ENCODE measurements at regions not wholly inside any gene's neighbourhood (a gene's known extent, or its start where the extent isn't known, plus 50 kb on each side); places are given as distances from the start of the nearest gene placed in this dataset.

GRCh38 chr14:38743966-38744584 is 359.0 kb downstream of the SEC23A start:
- Mint-ChIP-seq H3K36me3 (ENCODE audit: low read depth) (no peaks in the 10 kb centered on the region), H3K27ac (no peak overlapping the region), H3K27me3 (peaks cover 1% of the 10 kb centered on the region), H3K9me3 (no peaks in the 10 kb centered on the region), H3K4me3 (no peak overlapping the region), H3K4me1 (no peaks in the 10 kb centered on the region)
- intact Hi-C loops (cut with micrococcal nuclease): no loop called here
- CTCF ChIA-PET: no interaction called here
- TF ChIP-seq, protein P1, sequence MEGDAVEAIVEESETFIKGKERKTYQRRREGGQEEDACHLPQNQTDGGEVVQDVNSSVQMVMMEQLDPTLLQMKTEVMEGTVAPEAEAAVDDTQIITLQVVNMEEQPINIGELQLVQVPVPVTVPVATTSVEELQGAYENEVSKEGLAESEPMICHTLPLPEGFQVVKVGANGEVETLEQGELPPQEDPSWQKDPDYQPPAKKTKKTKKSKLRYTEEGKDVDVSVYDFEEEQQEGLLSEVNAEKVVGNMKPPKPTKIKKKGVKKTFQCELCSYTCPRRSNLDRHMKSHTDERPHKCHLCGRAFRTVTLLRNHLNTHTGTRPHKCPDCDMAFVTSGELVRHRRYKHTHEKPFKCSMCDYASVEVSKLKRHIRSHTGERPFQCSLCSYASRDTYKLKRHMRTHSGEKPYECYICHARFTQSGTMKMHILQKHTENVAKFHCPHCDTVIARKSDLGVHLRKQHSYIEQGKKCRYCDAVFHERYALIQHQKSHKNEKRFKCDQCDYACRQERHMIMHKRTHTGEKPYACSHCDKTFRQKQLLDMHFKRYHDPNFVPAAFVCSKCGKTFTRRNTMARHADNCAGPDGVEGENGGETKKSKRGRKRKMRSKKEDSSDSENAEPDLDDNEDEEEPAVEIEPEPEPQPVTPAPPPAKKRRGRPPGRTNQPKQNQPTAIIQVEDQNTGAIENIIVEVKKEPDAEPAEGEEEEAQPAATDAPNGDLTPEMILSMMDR (IDR thresholded peaks at IDR 0.05): no peak
- POLR2A ChIA-PET: no interaction called here
- no peak for ATAC-seq (ENCODE audit: low read depth)
- DNase-seq: no peak

DNA sequence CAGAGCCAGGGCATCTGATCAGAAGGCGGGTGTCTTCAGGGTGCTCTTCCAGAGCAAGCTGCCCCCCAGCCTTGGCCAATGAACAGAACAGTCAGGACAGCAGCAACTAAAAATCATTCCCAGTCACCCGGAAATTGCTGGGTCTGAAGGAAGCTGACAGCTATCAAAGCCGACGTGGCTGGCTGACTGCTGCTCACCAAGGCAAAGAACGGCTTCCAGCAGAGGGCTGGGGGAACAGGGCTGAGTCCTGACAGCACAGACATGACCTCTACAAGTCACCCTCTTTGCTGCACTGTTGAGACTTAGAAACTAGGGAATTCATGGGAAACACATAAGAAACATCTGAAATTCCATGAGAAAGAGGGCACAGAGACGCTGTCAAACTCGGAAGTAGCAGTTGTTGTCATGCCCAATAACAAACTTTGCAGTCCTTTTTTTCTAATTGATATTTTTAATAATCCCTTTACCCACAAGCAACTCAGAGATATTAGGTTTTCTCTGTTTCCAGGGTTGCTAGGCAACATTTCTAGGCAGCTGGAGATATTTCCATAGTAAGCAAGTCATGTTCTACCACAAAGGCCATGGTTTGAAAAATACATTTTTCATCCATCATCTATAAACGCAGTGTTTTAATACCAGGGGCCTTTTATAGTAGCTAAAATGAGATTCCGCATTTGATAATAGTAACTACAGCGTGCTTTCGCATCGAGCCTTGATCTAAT is 365.2 kb downstream of the SEC23A start:
- H3K27me3 Mint-ChIP-seq: no peaks in the 10 kb centered on the region
- ChIA-PET CTCF (no interaction called here), POLR2A (no interaction called here)
- H3K9me3 Mint-ChIP-seq: no peaks in the 10 kb centered on the region
- no peaks in the 10 kb centered on the region for H3K4me1 Mint-ChIP-seq
- TF ChIP-seq, protein P1 (IDR thresholded peaks at IDR 0.05): no peak
- no peak for ATAC-seq (ENCODE audit: low read depth)
- no peaks in the 10 kb centered on the region for H3K36me3 Mint-ChIP-seq (ENCODE audit: low read depth)
- H3K27ac Mint-ChIP-seq: no peak overlapping the region
- intact Hi-C loops (cut with micrococcal nuclease): no loop called here
- no peak overlapping the region for H3K4me3 Mint-ChIP-seq
- no peak for DNase-seq

- Mint-ChIP-seq H3K4me1 (no peaks in the 10 kb centered on the region), H3K4me3 (no peak overlapping the region), H3K27ac (no peak overlapping the region), H3K9me3 (no peaks in the 10 kb centered on the region), H3K27me3 (no peaks in the 10 kb centered on the region), H3K36me3 (ENCODE audit: low read depth) (no peaks in the 10 kb centered on the region)
- TF ChIP-seq, protein P1 (IDR thresholded peaks at IDR 0.05): no peak
- ATAC-seq (ENCODE audit: low read depth) (no peak), DNase-seq (no peak)
- ChIA-PET CTCF (no interaction called here), POLR2A (no interaction called here)
- intact Hi-C loops (cut with micrococcal nuclease): no loop called here
Observed at GRCh38 chr14:38735005-38735404, 368.0 kb downstream of the SEC23A start.

DNA sequence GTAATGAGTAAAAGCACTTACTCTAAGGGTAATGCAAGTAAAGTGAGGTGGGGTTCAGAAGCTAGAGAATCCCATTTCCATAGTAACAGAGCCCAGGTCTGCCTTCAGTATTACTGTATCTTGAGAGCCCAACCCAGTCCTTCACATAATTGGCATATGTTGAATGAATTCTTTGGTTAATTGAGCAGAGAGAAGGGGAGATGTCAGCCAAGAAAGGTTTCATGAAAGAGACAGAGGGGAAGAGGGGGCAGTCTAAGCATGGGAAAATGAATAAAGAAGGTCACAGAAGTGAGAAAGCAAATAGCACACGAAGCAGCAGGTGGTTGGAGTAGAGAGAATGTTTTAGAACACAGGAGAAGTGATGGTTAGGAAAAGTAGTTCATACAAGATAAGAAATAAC is 371.1 kb downstream of the SEC23A start:
- no peaks in the 10 kb centered on the region for H3K36me3 Mint-ChIP-seq (ENCODE audit: low read depth)
- no peak overlapping the region for H3K4me3 Mint-ChIP-seq
- H3K9me3 Mint-ChIP-seq: no peaks in the 10 kb centered on the region
- intact Hi-C loops (cut with micrococcal nuclease): no loop called here
- peaks cover 2% of the 10 kb centered on the region for H3K27me3 Mint-ChIP-seq
- H3K4me1 Mint-ChIP-seq: no peaks in the 10 kb centered on the region
- CTCF ChIA-PET: no interaction called here
- H3K27ac Mint-ChIP-seq: no peak overlapping the region
- TF ChIP-seq, protein P1 (IDR thresholded peaks at IDR 0.05): no peak
- no peak for DNase-seq
- no peak for ATAC-seq (ENCODE audit: low read depth)
- POLR2A ChIA-PET: no interaction called here

GRCh38 chr14:38730420-38730819 is 372.6 kb downstream of the SEC23A start:
- H3K9me3 Mint-ChIP-seq: no peaks in the 10 kb centered on the region
- H3K36me3 Mint-ChIP-seq (ENCODE audit: low read depth): no peaks in the 10 kb centered on the region
- H3K4me1 Mint-ChIP-seq: no peaks in the 10 kb centered on the region
- H3K27me3 Mint-ChIP-seq: peaks cover 2% of the 10 kb centered on the region
- H3K27ac Mint-ChIP-seq: no peak overlapping the region
- ChIA-PET CTCF (no interaction called here), POLR2A (no interaction called here)
- H3K4me3 Mint-ChIP-seq: no peak overlapping the region
- intact Hi-C loops (cut with micrococcal nuclease): no loop called here
- TF ChIP-seq, protein P1 (IDR thresholded peaks at IDR 0.05): no peak
- ATAC-seq (ENCODE audit: low read depth) (no peak), DNase-seq (no peak)

All from activated B cell treated with CpG ODN at 0.5 μM for 24 hours (primary cell).